Mesenchymal stem cell (in vitro differentiated cells and primary cell): ENCODE measurements at regions not wholly inside any gene's neighbourhood (a gene's known extent, or its start where the extent isn't known, plus 50 kb on each side); places are given as distances from the start of the nearest gene placed in this dataset.

Source experiments
- DNase-seq: peaks from one replicate; pipeline ENCODE4 v3.0.0-alpha.2; 2013
- H2AFZ ChIP-seq: one replicate; pipeline ENCODE4 v1.6.1; 2013; ENCODE audit warnings: low read depth, mild to moderate bottlenecking, control low read depth, inconsistent platforms, low read length, moderate library complexity
- H2AK5ac ChIP-seq: 2 replicates; pipeline ENCODE4 v1.6.1; 2013; ENCODE audit warnings: low read length, moderate library complexity, mild to moderate bottlenecking, inconsistent platforms; ENCODE audit not compliant: severe bottlenecking
- H2BK120ac ChIP-seq: one replicate; pipeline ENCODE4 v1.6.1; 2013; ENCODE audit warnings: low read depth, mild to moderate bottlenecking, inconsistent platforms, low read length, moderate library complexity
- H2BK12ac ChIP-seq, 2 experiments: one replicate each; pipeline ENCODE4 v1.6.1; 2013; ENCODE audit warnings: inconsistent platforms in 2 of 2, low read length in 2 of 2, mild to moderate bottlenecking in 2 of 2, moderate library complexity in 2 of 2, control low read depth in 1 of 2
- H2BK15ac ChIP-seq: one replicate; pipeline ENCODE4 v1.6.1; 2013; ENCODE audit warnings: mild to moderate bottlenecking, low read depth, inconsistent platforms; ENCODE audit not compliant: poor library complexity, severe bottlenecking
- H2BK5ac ChIP-seq: 2 replicates; pipeline ENCODE4 v1.6.1; 2013; ENCODE audit warnings: low read depth, mild to moderate bottlenecking, low read length, control low read depth, inconsistent platforms; ENCODE audit not compliant: poor library complexity, severe bottlenecking
- H3K14ac ChIP-seq, 2 experiments: one replicate each; pipeline ENCODE4 v1.6.1; 2013; ENCODE audit warnings: inconsistent platforms in 2 of 2, low read length in 2 of 2, control low read depth in 1 of 2, mild to moderate bottlenecking in 1 of 2, moderate library complexity in 1 of 2
- H3K18ac ChIP-seq, 2 experiments: one replicate each; pipeline ENCODE4 v1.6.1; 2013; ENCODE audit warnings: inconsistent platforms in 2 of 2, low read length in 2 of 2, control low read depth in 1 of 2, low read depth in 1 of 2, mild to moderate bottlenecking in 1 of 2
- H3K23ac ChIP-seq, 2 experiments: one replicate each; pipeline ENCODE4 v1.6.1; 2013; ENCODE audit warnings: inconsistent platforms in 2 of 2, low read length in 2 of 2, mild to moderate bottlenecking in 2 of 2, moderate library complexity in 2 of 2, control low read depth in 1 of 2
- H3K27ac ChIP-seq: 2 replicates; pipeline ENCODE4 v1.5.1; 2013; ENCODE audit warnings: mild to moderate bottlenecking, moderate library complexity, low read length, control low read depth, inconsistent platforms; ENCODE audit not compliant: poor library complexity, severe bottlenecking
- H3K27me3 ChIP-seq, 2 experiments: 2 replicates each; pipeline versions ENCODE4 v1.6.1 to v1.7.0; 2013; ENCODE audit warnings: low read length in 2 of 2, mild to moderate bottlenecking in 2 of 2, moderate library complexity in 2 of 2, control low read depth in 1 of 2, inconsistent platforms in 1 of 2; ENCODE audit not compliant: control insufficient read depth in 1 of 2, insufficient read depth in 1 of 2
- H3K36me3 ChIP-seq, 2 experiments: 2 replicates each; pipeline versions ENCODE4 v1.6.1 to v1.7.0; 2013; ENCODE audit warnings: low read length in 2 of 2, control low read depth in 1 of 2, inconsistent platforms in 1 of 2, low read depth in 1 of 2, mild to moderate bottlenecking in 1 of 2; ENCODE audit not compliant: insufficient read depth in 2 of 2, control insufficient read depth in 1 of 2
- H3K4ac ChIP-seq, 2 experiments: one replicate each; pipeline ENCODE4 v1.6.1; 2013; ENCODE audit warnings: inconsistent platforms in 2 of 2, low read length in 2 of 2, mild to moderate bottlenecking in 2 of 2, moderate library complexity in 2 of 2, control low read depth in 1 of 2, low read depth in 1 of 2
- H3K4me1 ChIP-seq: 2 replicates; pipeline ENCODE4 v1.6.1; 2013; ENCODE audit warnings: low read depth, low read length, control low read depth; ENCODE audit not compliant: control insufficient read depth, insufficient read depth
- H3K4me2 ChIP-seq: 2 replicates; pipeline ENCODE4 v1.6.1; 2013; ENCODE audit warnings: low read length, mild to moderate bottlenecking, inconsistent platforms; ENCODE audit not compliant: poor library complexity, severe bottlenecking
- H3K4me3 ChIP-seq, 2 experiments: 2 replicates each; pipeline versions ENCODE4 v1.5.1 to v1.7.0; 2013; ENCODE audit warnings: low read length in 2 of 2, mild to moderate bottlenecking in 2 of 2, control low read depth in 1 of 2, low read depth in 1 of 2; ENCODE audit not compliant: insufficient read depth in 1 of 2
- H3K79me1 ChIP-seq: replicated peaks from 2 replicates; pipeline ENCODE4 v1.6.1; 2013; ENCODE audit warnings: mild to moderate bottlenecking, control low read depth, low read length, inconsistent platforms; ENCODE audit not compliant: poor library complexity, severe bottlenecking
- H3K9ac ChIP-seq: 2 replicates; pipeline ENCODE4 v1.7.0; 2013; ENCODE audit warnings: mild to moderate bottlenecking, low read length, moderate library complexity
- H3K9me3 ChIP-seq: 2 replicates; pipeline ENCODE4 v1.7.0; 2013; ENCODE audit warnings: mild to moderate bottlenecking, low read length; ENCODE audit not compliant: control insufficient read depth
- H4K8ac ChIP-seq: one replicate; pipeline ENCODE4 v1.6.1; 2013; ENCODE audit warnings: inconsistent platforms, mild to moderate bottlenecking, low read length, moderate library complexity
- H4K91ac ChIP-seq: one replicate; pipeline ENCODE4 v1.6.1; 2013; ENCODE audit warnings: mild to moderate bottlenecking, low read length, inconsistent platforms
- WGBS: methylation state at CpG from one replicate; pipeline ENCODE4 v1.1.7; 2013; ENCODE audit warnings: mixed read lengths; 5-methylcytosine and 5-hydroxymethylcytosine counted together

DNA sequence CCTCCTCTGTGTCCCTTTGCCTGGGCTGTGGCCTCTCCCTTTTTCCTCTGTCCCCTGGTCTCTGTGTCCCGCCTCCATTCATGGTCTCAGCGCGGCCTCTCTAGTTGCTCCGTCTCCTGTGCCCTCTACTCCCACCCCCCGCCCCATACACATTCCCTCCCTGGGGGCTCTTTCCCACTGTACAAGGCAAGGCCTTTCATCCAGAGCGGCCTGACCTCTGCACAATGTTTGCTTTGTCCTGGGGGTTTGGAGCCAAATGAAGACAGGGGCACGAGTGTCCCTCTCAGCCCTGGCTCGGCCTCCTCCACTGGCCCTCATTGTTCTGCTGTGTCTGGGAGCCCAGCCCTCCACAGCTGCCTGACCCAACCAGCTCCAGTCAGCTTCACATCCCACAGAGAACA, 678.6 kb downstream of the BCL11B start:
- Histone ChIP-seq H3K36me3 (no peaks in the 10 kb centered on the region), H3K4ac (no peak overlapping the region), H3K14ac (no peak overlapping the region), H3K27me3 (no peaks in the 10 kb centered on the region), H3K9ac (no peak overlapping the region), H4K91ac (no peak overlapping the region), H3K4me3 (no peak overlapping the region), H3K4me1 (no peaks in the 10 kb centered on the region), H2AK5ac (no peak overlapping the region), H3K79me1 (no peaks in the 10 kb centered on the region), H3K18ac (no peak overlapping the region), H3K27ac (no peak overlapping the region), H3K4me2 (no peak overlapping the region), H2AFZ (no peak overlapping the region), H3K9me3 (no peaks in the 10 kb centered on the region), H4K8ac (no peak overlapping the region), H2BK12ac (no peak overlapping the region), H2BK15ac (no peak overlapping the region), H2BK5ac (no peak overlapping the region), H2BK120ac (no peak overlapping the region), H3K23ac (no peak overlapping the region)
- no peak for DNase-seq
- 75% methylated on average over 8 of the region's 8 CpGs for WGBS

DNA sequence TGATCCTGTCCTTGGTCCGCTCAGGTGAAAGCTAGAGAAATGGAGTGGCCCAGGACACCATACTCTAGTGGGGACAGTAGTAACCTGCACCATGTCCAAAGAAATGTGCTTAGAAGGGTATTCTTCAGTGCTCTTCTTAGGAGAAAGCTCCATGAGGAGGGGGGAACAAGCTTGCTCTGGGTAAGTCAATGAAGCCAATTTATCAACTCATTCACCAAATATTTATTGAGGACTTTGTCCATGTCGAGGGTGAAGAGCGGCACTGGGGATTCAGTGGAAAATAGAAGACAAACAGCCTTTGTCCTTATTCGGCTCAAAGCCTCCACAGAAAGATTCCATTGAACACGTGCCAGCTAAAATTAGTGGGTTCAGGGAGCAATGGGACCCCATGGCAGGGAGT, 677.8 kb downstream of the BCL11B start:
- H2BK15ac ChIP-seq: no peak overlapping the region
- no peak overlapping the region for H3K4me3 ChIP-seq
- H3K27ac ChIP-seq: no peak overlapping the region
- 85% methylated on average over 5 of the region's 5 CpGs for WGBS
- no peak overlapping the region for H3K14ac ChIP-seq
- no peak overlapping the region for H2BK12ac ChIP-seq
- H4K91ac ChIP-seq: no peak overlapping the region
- H4K8ac ChIP-seq: no peak overlapping the region
- no peaks in the 10 kb centered on the region for H3K79me1 ChIP-seq
- H3K36me3 ChIP-seq: no peaks in the 10 kb centered on the region
- H3K27me3 ChIP-seq: no peaks in the 10 kb centered on the region
- no peak overlapping the region for H3K9ac ChIP-seq
- no peak overlapping the region for H2BK120ac ChIP-seq
- no peaks in the 10 kb centered on the region for H3K4me1 ChIP-seq
- no peak overlapping the region for H3K4me2 ChIP-seq
- H2AK5ac ChIP-seq: no peak overlapping the region
- no peak overlapping the region for H2AFZ ChIP-seq
- no peak overlapping the region for H3K18ac ChIP-seq
- no peak overlapping the region for H3K23ac ChIP-seq
- DNase-seq: no peak
- H3K9me3 ChIP-seq: no peaks in the 10 kb centered on the region
- H3K4ac ChIP-seq: no peak overlapping the region
- no peak overlapping the region for H2BK5ac ChIP-seq

DNA sequence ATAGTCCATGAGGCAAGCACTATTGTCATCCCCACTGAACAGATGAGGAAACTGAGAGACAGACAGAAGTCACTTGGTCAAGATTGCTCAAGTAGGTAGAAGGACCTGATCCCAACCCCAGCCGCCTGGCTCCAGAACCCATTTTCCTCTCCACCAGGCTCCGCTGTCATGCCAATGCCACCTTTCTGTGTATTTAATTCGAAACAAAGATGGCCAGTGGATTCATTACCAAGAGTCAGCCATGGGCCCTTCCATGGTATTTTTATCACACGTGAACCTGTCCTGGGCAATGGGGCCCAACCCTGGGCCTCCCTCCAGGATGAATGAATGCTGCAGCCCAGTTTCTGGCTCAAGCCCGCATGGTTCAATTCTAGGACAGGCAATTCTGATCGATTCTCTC, 673.4 kb downstream of the BCL11B start:
- 78% methylated on average over 6 of the region's 6 CpGs for WGBS
- Histone ChIP-seq H3K27ac (no peak overlapping the region), H4K91ac (no peak overlapping the region)

DNA sequence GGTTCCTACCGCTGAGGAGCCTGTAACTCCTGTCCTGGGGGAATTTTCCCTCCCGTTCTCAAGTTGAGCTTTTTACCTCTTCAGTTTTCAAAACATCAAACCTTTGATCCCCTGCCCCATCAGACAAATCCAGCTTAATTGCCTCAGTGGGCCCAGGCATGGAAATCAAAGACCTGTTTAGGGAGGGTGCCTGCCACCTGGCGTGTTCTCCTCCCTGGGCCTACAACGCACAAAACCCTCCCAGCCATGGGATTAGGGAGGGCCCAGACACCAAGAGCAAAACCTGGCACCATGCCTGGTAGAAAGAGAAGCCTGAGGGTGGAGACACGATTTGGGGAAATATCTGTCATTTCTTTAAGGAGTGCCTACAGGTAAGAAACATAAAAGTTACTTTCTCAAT, 672.9 kb downstream of the BCL11B start:
- no peak overlapping the region for H3K4me2 ChIP-seq
- H3K27me3 ChIP-seq: no peaks in the 10 kb centered on the region
- H2BK15ac ChIP-seq: no peak overlapping the region
- H4K8ac ChIP-seq: no peak overlapping the region
- no peak overlapping the region for H4K91ac ChIP-seq
- H2BK5ac ChIP-seq: no peak overlapping the region
- H2BK12ac ChIP-seq: no peak overlapping the region
- no peak overlapping the region for H3K14ac ChIP-seq
- WGBS: 56% methylated on average over 4 of the region's 5 CpGs
- H3K18ac ChIP-seq: no peak overlapping the region
- H3K4ac ChIP-seq: no peak overlapping the region
- no peaks in the 10 kb centered on the region for H3K79me1 ChIP-seq
- no peaks in the 10 kb centered on the region for H3K4me1 ChIP-seq
- H3K9me3 ChIP-seq: no peaks in the 10 kb centered on the region
- H2AFZ ChIP-seq: no peak overlapping the region
- no peak overlapping the region for H2AK5ac ChIP-seq
- no peak overlapping the region for H3K9ac ChIP-seq
- DNase-seq: no peak
- no peaks in the 10 kb centered on the region for H3K36me3 ChIP-seq
- H2BK120ac ChIP-seq: no peak overlapping the region
- no peak overlapping the region for H3K4me3 ChIP-seq
- no peak overlapping the region for H3K23ac ChIP-seq
- no peak overlapping the region for H3K27ac ChIP-seq

More for the DNA sequence above, 673.4 kb downstream of the BCL11B start:
- no peak overlapping the region for H4K8ac ChIP-seq
- H3K23ac ChIP-seq: no peak overlapping the region
- H3K36me3 ChIP-seq: no peaks in the 10 kb centered on the region
- no peak overlapping the region for H2BK15ac ChIP-seq
- H2AFZ ChIP-seq: no peak overlapping the region
- H3K4me3 ChIP-seq: no peak overlapping the region
- no peak overlapping the region for H3K4me2 ChIP-seq
- H2BK120ac ChIP-seq: no peak overlapping the region
- no peak overlapping the region for H2BK5ac ChIP-seq
- no peaks in the 10 kb centered on the region for H3K4me1 ChIP-seq
- H3K9ac ChIP-seq: no peak overlapping the region
- no peak overlapping the region for H2AK5ac ChIP-seq
- no peaks in the 10 kb centered on the region for H3K79me1 ChIP-seq
- H3K14ac ChIP-seq: no peak overlapping the region
- H3K18ac ChIP-seq: no peak overlapping the region
- no peak overlapping the region for H2BK12ac ChIP-seq
- H3K4ac ChIP-seq: no peak overlapping the region
- DNase-seq: no peak
- H3K9me3 ChIP-seq: no peaks in the 10 kb centered on the region
- H3K27me3 ChIP-seq: no peaks in the 10 kb centered on the region
